CD4-positive, alpha-beta T cell treated with Interleukin-21 for 1 hour (primary cell): ENCODE measurements at regions not wholly inside any gene's neighbourhood (a gene's known extent, or its start where the extent isn't known, plus 50 kb on each side); places are given as distances from the start of the nearest gene placed in this dataset.

ENCODE experiments used
- DNase-seq: peaks from one replicate; pipeline ENCODE4 v3.0.0-alpha.2; 2020

DNA sequence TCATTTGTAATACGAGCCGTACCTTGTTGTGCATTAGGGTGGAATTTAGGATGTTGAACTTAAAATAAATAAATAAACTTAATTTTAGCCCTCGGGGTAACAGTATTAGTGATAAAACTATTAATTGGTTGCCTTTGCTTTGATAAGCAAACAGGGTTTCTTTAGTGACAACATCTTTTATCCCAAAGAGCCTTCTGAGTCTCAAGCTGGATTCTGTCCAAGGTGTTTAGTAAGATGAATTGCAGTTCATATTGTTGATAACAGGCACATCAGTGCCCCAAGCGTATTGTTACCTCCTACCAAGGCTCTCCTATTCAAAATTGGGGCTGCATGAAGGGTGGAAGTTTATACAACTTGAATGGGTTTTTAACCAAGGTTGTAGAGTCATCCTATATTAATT lies 144.4 kb upstream of the CELF2 start:
- no peak for DNase-seq

DNA sequence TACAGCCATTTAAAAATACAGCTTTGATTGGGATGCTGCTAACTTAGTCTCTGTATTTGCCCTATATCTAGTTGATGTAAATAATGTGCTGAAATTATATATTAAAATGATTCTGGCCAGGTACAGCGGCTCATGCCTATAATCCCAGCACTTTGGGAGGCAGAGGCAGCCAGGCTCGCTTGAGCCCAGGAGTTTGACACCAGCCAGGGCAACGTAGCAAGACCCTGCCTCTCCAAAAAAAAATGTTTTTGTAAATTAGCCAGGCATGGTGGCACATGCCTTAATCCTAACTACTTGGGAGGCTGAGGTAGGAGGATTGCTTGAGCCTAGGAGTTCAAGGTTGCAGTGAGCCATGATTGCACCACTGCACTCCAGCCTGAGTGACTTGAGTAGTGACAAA lies 143.8 kb upstream of the CELF2 start:
- DNase-seq = no peak

DNA sequence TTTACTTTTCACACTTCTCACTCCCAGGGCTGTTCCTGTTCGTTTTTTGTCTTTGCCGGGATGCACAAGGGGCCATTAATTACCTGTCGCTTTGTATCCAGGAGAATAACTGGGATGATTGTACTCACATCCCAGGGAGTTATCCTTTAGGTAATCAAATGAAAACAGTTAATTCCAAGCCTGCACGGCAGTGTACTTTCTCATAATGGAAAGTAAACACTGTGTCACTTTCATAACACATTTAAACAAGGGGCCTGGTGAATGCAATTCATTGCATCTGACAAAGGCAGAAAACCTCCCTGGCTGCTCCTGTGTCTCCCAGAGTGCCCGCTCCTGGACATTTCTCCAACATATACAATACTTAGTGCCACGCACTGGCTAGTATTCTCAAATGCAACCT lies 138.7 kb upstream of the CELF2 start:
- DNase-seq = no peak

DNA sequence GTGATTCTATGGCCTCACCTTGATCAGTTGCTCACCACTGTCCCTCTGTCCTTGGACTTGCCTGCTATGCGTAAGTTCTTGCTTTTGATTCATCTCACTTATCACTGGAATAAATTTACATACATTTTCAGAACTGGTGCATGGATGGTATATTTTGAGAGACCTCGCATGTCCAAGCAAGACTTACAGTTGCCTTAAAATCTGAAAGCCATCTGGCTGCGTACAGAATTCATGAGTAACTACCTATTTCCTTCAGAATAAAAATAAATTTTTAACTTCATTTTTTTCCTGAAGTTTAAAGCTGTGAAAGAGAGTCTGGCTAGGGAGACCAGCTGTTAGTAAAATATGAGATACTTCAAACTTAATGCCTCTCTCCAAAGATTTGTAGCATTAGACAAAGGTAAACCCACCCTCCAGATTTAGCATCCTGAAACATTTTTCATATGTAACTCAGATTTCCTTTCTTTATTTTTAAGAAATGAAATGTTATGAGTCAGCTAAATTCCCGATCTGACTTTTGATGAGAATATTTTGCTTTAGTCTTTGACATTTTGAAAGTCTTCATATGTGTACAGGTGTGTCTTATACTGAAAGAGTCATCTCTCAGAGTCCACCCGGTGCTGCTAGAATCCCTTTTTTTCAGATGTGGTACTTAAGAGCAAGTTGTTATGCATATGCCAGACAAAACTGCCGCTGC lies 136.4 kb upstream of the CELF2 start:
- DNase-seq = no peak

DNA sequence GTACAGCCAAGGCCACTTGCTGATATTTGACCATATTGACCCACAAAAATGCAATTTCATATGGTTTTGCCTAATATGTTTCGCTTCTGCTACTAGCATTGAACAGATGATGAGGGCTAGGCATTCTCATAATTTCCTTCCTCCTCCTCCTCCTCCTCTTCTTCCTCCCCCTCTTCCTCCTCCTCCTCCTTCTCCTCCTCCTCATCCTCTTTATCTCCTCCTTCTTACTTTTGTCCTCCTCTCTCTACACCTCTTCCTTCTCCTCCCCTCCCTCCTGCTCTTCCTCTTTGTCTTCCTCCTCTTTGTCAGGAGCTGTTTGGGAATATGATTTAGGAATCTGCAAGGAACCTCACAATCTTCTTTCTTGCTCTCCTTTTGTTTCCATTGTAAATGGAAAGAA lies 133.9 kb upstream of the CELF2 start:
- no peak for DNase-seq

DNA sequence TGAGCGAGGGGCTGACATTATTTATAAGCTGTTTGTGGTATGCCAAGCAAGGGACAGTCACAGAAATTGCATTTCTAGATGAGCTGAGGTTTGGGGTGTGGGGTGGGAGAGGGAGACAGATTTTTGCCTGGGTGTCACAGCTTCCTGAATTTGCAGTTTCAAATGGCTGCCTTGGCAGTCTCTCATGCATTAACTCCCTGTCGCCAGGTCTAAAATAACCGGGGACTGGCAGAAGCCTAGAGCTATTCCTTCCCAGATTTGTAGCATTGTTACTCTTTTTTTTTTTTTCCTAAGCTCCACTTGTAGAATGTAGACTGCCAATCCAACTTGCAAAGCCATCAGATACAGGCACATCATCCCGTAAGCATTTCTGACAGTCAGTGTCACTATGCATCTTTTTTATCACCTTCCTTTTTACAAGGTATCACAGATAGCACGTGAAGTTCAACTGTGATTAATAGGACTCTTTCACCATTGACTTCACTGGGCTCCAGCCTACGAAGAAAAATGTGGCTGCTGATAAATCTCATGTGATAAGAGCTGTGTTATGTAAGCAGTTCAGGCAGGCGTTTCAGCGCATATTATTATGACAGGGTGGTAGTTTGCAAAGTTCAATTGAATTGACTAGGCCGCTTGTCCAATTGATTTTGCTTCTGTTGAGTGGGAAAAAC lies 130.7 kb upstream of the CELF2 start:
- DNase-seq = no peak

DNA sequence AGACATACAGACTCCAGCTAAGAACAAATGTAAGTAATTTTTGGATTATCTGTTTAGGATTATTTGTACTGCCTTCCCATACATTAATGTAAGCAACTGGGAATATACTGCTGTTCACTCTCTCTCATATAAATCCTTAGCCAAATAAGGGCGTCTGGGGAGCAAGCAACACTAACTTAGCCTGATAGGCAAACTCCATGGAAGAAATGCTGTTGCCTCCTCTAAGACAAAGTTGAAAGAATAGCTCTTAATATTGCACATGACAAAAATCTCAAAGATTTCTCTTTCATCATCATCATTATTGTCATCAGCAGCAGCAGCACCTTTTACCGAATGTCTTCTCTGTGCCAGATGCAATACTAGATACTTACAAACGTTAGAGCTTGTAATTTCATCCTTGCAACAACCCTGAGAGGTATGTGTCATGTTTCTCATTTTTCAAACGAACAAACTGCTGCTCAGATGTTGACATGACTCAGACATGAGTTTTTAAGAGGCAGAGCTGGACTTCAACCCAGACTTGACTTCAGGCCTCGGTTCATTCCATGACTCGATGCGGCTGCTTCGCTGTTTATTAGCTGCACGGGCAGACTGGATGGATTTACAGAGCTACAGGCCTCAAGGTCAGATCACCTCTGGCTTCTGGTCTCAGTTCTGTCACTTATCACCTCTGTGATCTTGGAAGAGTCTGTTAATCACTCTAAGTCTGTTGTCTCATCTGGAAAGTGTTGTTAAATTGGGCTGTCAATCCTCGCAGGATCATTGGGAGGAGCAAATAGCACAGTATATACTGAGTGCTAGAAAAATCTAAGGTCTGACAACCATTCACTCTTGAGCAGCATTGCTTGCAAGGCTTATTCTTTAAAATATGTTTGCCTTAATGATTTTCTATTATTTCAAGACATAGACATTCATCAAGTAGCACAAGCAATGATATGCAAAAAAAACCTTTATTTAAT lies 126.3 kb upstream of the CELF2 start:
- no peak for DNase-seq

DNA sequence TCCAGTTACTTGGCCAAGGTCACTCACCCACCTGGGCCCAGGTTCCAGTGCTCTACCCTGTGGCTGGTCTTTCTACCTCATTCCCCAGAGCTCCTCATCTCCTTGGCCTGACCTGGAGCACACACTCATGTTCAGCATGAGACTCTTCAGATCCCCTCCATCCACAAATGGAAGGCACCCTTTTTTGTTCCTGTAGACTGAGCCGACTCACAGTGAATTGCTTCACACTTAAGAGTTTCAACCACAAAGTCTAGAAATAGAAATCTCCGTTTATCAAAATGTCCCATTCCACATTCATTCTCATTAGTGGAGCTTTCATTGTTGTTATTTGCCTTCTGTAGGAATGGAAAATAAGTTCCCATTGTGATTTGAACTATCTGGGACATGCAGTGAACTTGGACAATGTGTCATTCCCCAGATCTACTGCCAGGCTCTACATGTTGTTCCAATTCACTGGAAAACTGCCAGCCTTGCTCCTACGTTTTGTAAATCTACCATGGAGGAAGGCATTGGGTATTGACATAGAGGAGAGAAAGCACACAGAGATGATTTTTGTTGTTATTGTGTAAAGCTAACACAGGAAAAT lies 125.3 kb upstream of the CELF2 start:
- no peak for DNase-seq

DNA sequence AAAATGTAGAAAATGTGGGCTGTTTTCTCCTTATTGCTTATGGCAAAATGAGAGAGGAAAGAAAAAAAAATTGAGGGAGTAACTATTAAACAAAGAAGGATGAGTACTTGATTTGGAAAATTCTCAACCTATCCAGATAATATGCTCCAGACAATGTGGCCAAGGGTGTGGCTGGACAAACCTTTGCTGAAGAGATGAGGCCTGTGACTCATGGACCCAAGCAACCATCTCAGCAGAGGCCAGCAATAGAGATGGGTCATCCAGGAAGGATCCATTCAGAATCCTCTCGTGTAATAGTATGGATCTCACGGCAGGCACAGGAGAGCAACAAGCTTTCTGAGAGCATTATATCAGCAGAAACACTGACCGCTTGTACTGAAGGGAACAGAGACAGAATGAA lies 120.3 kb upstream of the CELF2 start:
- no peak for DNase-seq

DNA sequence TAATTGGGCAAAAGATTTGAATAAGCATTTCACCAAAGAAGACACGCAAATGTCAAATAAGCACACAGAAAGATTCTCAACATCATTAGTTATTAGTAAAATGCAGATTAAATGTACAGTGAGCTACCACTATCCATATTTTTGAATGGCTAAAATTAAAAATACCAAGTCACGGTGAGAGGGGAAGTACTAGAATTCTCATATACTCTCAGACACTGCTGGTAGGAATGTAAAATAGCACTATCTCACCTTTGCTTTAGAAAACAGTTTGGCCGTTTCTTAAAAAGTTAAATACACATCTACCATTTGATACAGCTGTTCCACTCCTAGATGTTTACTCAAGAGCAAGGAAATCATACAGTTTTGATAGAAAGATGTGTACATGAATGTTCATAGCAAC lies 115.8 kb upstream of the CELF2 start:
- DNase-seq = no peak

DNA sequence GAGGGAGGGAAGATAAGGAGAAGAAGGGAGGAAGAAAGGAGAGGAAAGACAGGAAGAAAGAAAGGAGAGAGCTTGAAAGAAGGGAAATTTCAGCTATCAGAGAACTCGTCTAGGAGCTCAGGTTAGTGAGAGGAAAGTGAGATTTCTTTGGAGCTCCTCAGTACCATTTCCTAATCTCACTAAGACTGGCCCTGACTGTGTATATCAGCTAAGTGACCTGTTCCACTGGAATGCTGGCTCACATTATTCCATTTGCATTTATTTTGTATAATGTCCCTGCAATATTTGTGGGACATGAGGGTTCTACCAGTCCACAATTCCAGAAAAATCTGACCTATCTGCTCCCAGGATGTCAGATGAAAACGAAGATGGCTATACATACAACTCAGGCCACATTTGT lies 114.7 kb upstream of the CELF2 start:
- DNase-seq = no peak

DNA sequence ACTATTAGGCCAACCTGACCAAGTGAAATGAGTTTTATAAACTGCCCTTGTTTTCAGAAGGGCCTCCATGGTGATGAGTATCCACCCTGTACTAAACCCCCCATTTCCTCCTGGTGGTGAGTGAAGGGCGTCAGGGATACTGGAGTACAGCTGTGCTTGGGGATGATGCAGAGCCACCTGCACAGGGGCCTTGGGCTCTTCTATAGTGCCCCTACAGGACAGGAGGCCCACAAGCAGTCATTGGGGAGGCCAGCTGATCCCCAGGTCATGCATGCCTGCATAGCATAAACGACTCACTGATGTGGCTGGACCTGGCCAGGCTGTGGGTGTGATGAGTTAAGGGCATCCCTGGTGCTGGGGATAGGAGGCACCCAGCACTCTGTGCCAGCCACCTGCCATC lies 114.1 kb upstream of the CELF2 start:
- DNase-seq = no peak

DNA sequence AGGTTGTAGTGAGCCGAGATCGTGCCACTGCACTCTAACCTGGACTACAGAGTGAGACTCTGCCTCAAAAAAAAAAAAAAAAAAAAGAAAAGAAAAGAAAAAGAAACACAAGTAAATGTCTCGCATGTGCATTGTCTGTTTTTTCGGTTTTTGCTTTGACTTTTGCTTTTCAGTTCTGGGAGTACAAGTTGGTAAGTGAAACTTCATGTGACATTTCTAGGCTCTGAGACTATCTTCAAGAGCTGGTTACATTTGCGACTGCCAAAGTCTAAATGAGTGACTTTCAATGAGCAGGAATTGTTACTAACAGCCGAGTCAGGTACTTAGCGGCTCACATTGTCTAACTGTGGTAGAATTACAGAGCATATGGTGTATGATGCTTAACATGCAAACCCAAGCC lies 107.0 kb upstream of the CELF2 start:
- no peak for DNase-seq

DNA sequence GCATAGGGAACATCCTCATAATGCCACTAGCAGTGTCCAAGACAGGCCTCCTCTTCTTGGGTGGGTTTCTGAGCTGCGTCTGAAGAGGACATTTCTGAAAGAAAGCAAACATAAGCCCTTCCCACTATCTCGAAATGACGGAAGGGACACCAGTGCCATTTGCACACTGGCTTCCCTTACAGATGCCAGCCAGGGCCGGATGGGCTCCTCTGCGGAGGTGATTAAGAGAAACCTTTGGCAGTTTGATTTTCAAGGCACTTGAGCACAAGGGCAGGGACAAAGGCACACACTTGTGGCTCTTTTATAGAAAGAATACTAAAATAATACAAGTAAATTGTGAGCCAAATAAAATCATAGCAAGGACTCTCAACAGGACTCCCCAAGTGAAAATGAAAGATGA lies 106.6 kb upstream of the CELF2 start:
- no peak for DNase-seq

DNA sequence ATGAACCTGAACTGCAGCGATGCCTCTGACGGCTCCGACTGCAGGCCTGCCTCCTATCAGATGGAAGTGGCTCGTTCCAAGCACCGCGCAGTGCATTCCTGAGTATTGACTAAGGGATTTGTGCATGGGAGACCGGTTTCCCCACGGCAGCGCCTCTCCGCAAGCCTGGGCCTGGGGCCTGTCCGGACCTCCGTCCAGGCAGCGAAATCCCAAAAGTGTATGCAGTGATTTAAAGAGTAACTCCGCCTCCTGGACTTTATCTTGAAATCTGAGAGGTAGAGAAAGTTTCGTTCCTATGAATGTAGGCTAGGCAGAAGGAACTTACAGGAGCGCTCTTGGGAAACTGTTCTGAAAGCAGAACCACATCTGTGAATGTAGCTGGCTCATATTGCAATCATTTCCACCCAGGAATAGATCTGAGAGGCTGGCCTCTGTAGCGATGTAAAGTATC lies 106.2 kb upstream of the CELF2 start:
- no peak for DNase-seq

DNA sequence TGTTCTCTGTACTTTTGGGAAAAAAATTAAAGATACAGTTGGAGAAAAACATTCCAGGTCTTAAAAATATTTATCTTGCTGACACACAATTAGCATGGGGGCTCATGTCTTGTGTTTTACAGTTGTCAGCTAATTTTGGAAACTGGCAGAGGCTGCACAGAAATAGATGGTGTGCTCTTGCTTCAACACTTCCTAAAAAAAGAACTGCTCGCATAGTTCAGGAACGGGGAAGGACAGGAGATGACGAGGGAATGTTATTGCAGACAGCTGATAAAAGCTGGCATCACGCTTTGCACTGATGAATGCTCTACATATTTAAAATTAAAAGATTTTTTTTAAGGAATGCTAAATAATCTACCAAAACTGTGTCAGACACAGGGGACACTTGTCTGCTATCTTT lies 103.5 kb upstream of the CELF2 start:
- DNase-seq = no peak

DNA sequence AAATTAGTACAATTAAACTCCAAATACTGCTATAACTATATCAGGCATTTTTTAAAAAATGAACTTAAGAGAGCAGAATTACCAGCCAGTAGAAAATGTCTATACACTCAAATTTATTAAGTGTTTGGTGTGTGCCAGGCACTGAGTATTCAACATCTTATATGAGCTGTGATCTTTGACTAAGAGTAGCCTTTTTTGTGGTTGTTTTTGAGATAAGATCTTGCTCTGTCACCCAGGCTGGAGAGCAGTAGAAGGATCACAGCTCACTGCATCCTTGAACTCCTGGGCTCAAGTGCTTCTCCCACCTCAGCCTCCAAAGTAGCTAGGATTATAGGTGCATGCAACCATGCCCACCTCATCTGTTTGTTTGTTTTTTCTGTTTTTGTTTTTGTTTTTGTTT lies 102.5 kb upstream of the CELF2 start:
- DNase-seq = no peak

DNA sequence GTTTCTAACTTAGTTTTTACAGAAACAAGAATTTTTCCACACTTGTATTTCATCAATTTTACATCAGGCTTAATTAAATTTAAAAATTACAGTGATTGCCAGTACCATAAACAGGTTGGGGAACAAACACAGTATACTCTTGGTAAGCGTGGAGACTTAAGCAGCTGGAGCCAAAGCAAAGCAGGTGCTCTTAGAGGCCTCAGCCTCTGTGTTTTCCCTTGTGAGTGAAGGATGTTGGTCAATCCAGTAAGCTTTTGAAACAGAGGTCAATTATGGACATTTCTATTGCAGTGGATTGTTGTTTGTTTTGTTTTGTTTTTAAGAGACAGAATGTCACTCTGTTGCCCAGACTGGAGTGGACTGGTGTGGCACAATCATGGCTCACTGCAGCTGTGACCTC lies 100.6 kb upstream of the CELF2 start:
- DNase-seq = no peak

DNA sequence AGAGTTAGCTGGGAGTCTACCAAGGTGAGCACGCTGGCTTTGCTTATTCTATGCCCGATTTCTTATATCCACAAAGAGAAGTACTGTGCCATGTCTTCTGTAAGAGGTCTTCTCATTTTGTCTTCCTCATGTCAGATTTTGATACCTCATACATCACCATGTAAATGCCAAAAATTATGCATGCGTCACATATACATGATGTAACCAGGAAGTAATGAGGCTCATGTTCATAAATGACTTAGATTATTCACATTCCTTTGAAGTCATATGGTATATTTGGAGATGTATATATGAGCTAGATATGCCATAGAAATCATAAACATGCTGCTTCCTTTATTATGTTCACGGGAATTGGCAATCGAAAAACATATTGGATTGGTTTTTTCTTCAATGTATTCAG lies 97.7 kb upstream of the CELF2 start:
- no peak for DNase-seq

DNA sequence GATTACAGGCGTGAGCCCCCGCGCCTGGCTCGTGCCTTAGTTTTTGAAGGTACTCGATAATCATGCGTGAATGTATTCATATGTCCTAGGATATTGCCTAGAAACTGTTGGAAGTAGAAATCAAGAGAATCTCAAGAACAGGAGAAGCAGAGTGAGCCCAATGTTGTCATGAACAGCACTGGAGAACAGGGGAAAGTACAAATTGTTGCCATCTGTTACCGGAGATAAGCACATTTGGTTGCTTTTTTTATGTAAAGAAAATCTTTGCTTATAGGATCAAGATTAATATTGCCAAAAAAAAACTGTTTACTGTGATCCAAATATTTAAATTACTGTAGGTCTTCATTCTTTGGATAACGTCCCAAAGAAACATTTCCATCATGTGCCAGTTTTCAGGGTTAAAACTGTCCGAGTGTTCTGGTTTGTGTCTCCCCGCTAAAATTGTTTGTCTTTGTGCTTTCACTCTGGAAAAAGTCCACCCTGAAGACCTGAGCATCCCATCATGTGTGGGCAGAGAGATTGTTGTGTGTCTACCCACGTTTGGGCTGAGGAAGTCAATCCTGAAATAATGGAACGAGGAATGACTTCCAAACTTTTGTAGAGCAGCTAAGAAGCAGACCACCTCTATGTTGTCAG lies 95.7 kb upstream of the CELF2 start:
- DNase-seq = no peak

DNA sequence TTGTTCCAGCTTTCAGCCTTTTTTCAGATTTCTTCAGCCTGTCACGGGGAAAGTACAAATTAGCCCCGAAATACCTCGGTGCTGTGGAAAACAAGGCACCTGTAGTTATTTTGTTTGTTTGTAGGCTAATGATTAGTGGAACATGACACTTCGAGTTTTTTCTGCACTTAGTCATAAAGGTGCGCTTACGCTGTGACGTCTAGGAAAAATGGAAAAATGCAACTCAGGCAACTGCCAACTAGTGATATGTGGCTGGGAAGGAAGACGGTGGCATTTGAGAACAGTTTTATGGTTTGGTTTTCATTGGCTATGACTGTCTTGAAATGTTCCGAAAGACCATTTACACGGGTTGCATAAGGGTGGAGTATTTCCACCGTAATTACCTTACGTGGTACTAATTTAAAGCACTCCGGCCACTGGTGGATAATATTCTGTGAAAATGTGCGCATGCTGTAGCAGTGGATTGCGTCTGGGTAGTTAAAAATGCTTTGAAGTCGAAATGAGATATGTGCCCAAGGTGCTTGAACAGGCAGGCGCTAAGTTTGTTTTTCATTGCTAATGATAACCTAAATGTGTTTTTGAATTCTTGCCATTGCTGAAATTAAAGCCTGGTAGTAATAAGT lies 94.5 kb upstream of the CELF2 start:
- no peak for DNase-seq

DNA sequence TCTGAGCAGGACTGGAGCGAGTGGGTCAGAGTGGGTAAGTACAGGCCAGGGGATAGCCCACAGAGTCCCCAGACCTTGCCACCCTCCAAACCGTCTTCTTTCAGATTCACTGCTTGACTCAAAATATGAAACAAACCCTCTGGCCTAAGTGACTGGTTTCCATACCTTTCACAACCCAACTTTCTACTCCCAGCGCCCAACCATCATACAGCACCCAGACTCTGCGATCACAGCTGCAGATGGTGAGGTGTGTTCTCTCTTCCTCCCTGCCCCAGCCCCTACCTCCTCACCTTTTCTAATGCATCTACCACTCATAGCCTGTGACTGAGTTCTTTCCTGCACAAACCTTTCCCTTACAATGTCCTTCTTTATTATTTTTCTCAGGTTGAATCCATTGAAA lies 92.0 kb upstream of the CELF2 start:
- no peak for DNase-seq

DNA sequence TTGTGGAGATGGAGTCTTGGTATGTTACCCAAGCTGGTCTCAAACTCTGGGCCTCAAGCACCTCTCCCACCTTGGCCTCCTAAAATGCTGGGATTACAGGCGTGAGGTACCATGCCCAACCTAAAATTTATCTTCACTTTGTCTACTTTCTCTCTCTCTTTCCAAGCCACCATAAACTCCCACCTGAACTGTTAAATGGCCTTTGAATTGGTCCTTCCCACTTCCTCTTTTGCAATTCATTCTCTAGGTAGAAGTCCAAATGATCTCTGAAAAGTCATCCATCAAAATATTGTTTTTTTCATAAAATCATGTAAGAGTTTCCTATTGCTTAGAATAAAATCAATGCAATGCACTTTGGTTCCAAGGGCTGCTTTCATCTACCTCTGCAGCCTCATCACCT lies 90.1 kb upstream of the CELF2 start:
- DNase-seq = no peak
